HG03342 (cell line): ENCODE measurements at regions not wholly inside any gene's neighbourhood (a gene's known extent, or its start where the extent isn't known, plus 50 kb on each side); places are given as distances from the start of the nearest gene placed in this dataset.
"Not testable (repeated sequence)": the region's sequence is repeated elsewhere in the genome, so short reads cannot be mapped to it uniquely, and the experiment has no call there.

Experiments
- ATAC-seq: cut with Tn5 transposase; IDR thresholded peaks from one replicate; pipeline ENCODE4 v1.9.1; 2021; ENCODE audit warnings: mild to moderate bottlenecking, moderate library complexity; ENCODE audit not compliant: unreplicated experiment

- no peak for ATAC-seq
Measured at GRCh38 chr12:73181244-73181643, 909.1 kb downstream of the TRHDE start.

- no peak for ATAC-seq
Measured at GRCh38 chr12:73185403-73185802, 913.2 kb downstream of the TRHDE start.

GRCh38 chr12:73186272-73186671, 914.1 kb downstream of the TRHDE start:
- ATAC-seq, result no peak

GRCh38 chr12:73187765-73188164, 915.6 kb downstream of the TRHDE start:
- no peak for ATAC-seq

GRCh38 chr12:73210548-73211204, 938.5 kb downstream of the TRHDE start:
- no peak for ATAC-seq

- ATAC-seq, result no peak
Measured at GRCh38 chr12:73220951-73221350, 948.8 kb downstream of the TRHDE start.

GRCh38 chr12:73221398-73221797, 949.2 kb downstream of the TRHDE start:
- ATAC-seq, result no peak

- no peak for ATAC-seq
Measured at GRCh38 chr12:73221836-73222235, 949.7 kb downstream of the TRHDE start.

GRCh38 chr12:73225371-73225937, 953.3 kb downstream of the TRHDE start:
- ATAC-seq, result no peak

- ATAC-seq, result no peak
Measured at GRCh38 chr12:73225941-73226340, 953.8 kb downstream of the TRHDE start.

GRCh38 chr12:73226593-73226992, 954.4 kb downstream of the TRHDE start:
- no peak for ATAC-seq

- not testable (repeated sequence) for ATAC-seq
Measured at GRCh38 chr12:73228828-73229227, 956.7 kb downstream of the TRHDE start.

- no peak for ATAC-seq
Measured at GRCh38 chr12:73235387-73235786, 963.2 kb downstream of the TRHDE start.

GRCh38 chr12:73240110-73240509, 967.9 kb downstream of the TRHDE start:
- ATAC-seq, result no peak

- no peak for ATAC-seq
Measured at GRCh38 chr12:73262788-73263381, 990.7 kb downstream of the TRHDE start.

- no peak for ATAC-seq
Measured at GRCh38 chr12:73266206-73266605, 994.0 kb downstream of the TRHDE start.

GRCh38 chr12:73274976-73275375, 1002.8 kb downstream of the TRHDE start:
- ATAC-seq, result no peak

- no peak for ATAC-seq
Measured at GRCh38 chr12:73277971-73278370, 1005.8 kb downstream of the TRHDE start.

GRCh38 chr12:73301530-73301929, 1029.4 kb downstream of the TRHDE start:
- no peak for ATAC-seq

- no peak for ATAC-seq
Measured at GRCh38 chr12:73307260-73307659, 1035.1 kb downstream of the TRHDE start.

GRCh38 chr12:73308079-73308478, 1035.9 kb downstream of the TRHDE start:
- no peak for ATAC-seq

GRCh38 chr12:73308747-73309146, 1036.6 kb downstream of the TRHDE start:
- ATAC-seq, result no peak
